Suprapubic skin (tissue), 4 donors: ENCODE measurements at regions not wholly inside any gene's neighbourhood (a gene's known extent, or its start where the extent isn't known, plus 50 kb on each side); places are given as distances from the start of the nearest gene placed in this dataset.

ENCODE experiments used
- DNase-seq, 2 donors: peaks; one replicate each; pipeline ENCODE4 v3.0.0-alpha.2; 2019; ENCODE audit warnings: low spot score in 2 of 2
- H3K27ac ChIP-seq: fragments of 200-600 bp; sonication (generic); one replicate; pipeline ENCODE4 v1.5.1; 2019
- H3K27me3 ChIP-seq: fragments of 200-600 bp; sonication (generic); one replicate; pipeline ENCODE4 v1.5.1; 2019
- H3K36me3 ChIP-seq: fragments of 200-600 bp; sonication (generic); one replicate; pipeline ENCODE4 v1.5.1; 2019
- H3K4me1 ChIP-seq: fragments of 200-600 bp; sonication (generic); one replicate; pipeline ENCODE4 v1.5.1; 2019
- H3K4me3 ChIP-seq: fragments of 200-600 bp; sonication (generic); one replicate; pipeline ENCODE4 v1.5.1; 2019; ENCODE audit warnings: mild to moderate bottlenecking
- H3K9me3 ChIP-seq: fragments of 200-600 bp; sonication (generic); one replicate; pipeline ENCODE4 v1.5.1; 2019
- EP300 ChIP-seq: sonication (generic); formaldehyde crosslinking; IDR thresholded peaks from one replicate; pipeline ENCODE4 v1.6.1; 2017; ENCODE audit warnings: antibody characterized with exemption
- POLR2A ChIP-seq, 2 donors: fragments of 450-650 bp; IDR thresholded peaks; one replicate each; pipeline ENCODE4 v1.6.1; 2017; ENCODE audit warnings: antibody characterized with exemption in 2 of 2, mild to moderate bottlenecking in 2 of 2, moderate library complexity in 2 of 2
- POLR2AphosphoS5 ChIP-seq, 3 donors: sonication (generic); formaldehyde crosslinking; IDR thresholded peaks; one replicate each; pipeline ENCODE4 v1.6.1; 2017; ENCODE audit warnings: antibody characterized with exemption in 3 of 3
- WGBS: methylation state at CpG from one replicate; pipeline ENCODE4 v1.1.5; 2018; 5-methylcytosine and 5-hydroxymethylcytosine counted together
- TF ChIP-seq, protein P1 (sequence below), 2 donors: fragments of 200-600 bp in 1 of 2; fragments of 450-650 bp in 1 of 2; sonication (generic) in 1 of 2; IDR thresholded peaks; one replicate each; pipeline ENCODE4 v1.5.1; 2016 to 2019; ENCODE audit warnings: antibody characterized with exemption in 2 of 2, mild to moderate bottlenecking in 1 of 2, moderate library complexity in 1 of 2

DNA sequence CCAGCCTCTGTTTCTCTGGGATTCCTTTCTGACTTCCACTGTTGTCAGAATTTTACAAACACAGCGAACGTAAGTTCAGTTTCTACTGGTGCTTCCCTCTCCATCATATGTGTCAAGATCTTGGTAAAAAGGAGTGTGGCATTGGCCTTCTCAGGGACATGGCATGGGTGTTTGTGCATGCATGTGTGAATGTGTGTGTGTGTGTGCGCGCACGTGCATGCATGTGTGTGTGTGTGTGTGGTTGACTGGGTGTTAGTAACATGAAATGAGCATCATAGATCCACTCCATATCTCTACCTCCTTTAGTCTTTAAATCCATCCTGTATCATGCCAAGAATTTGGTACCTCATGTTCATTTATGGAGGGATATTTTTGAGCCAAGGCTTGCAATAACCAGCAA lies 411.3 kb downstream of the NPHP4 start:
- DNase-seq, result no peak

DNA sequence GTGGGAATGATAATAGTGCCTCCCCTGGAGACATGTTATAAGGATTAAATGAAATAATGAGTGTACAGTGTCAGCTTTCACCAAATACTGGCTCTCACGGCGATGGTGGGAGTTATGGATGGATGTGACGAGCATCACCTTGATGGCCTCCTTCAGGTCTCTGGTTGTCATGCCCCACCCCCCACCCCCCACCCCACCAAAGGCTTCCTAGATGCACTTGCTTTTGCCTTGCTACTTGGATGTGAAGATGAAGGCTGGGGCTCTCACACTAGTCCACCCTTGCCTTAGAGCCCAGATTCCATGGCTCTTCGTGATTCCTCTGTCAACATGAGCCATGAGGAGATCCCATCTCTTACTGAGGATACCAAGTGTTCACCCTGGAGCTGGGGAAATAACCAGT lies 412.3 kb downstream of the NPHP4 start:
- TF ChIP-seq POLR2A (IDR thresholded peaks at IDR 0.05) (no peak), EP300 (no peak), POLR2AphosphoS5 (IDR thresholded peaks at IDR 0.05) (no peak)
- TF ChIP-seq, protein P1, sequence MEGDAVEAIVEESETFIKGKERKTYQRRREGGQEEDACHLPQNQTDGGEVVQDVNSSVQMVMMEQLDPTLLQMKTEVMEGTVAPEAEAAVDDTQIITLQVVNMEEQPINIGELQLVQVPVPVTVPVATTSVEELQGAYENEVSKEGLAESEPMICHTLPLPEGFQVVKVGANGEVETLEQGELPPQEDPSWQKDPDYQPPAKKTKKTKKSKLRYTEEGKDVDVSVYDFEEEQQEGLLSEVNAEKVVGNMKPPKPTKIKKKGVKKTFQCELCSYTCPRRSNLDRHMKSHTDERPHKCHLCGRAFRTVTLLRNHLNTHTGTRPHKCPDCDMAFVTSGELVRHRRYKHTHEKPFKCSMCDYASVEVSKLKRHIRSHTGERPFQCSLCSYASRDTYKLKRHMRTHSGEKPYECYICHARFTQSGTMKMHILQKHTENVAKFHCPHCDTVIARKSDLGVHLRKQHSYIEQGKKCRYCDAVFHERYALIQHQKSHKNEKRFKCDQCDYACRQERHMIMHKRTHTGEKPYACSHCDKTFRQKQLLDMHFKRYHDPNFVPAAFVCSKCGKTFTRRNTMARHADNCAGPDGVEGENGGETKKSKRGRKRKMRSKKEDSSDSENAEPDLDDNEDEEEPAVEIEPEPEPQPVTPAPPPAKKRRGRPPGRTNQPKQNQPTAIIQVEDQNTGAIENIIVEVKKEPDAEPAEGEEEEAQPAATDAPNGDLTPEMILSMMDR (IDR thresholded peaks at IDR 0.05), result no peak

More for the DNA sequence above, 411.3 kb downstream of the NPHP4 start:
- 86% methylated on average over 5 of the region's 5 CpGs for WGBS
- Histone ChIP-seq H3K36me3 (no peaks in the 10 kb centered on the region), H3K4me1 (no peaks in the 10 kb centered on the region), H3K9me3 (no peaks in the 10 kb centered on the region), H3K4me3 (no peak overlapping the region), H3K27ac (no peak overlapping the region), H3K27me3 (peaks cover 44% of the 10 kb centered on the region)
- TF ChIP-seq POLR2A (IDR thresholded peaks at IDR 0.05) (no peak), POLR2AphosphoS5 (IDR thresholded peaks at IDR 0.05) (no peak), EP300 (no peak)
- TF ChIP-seq, protein P1 (IDR thresholded peaks at IDR 0.05), result no peak

DNA sequence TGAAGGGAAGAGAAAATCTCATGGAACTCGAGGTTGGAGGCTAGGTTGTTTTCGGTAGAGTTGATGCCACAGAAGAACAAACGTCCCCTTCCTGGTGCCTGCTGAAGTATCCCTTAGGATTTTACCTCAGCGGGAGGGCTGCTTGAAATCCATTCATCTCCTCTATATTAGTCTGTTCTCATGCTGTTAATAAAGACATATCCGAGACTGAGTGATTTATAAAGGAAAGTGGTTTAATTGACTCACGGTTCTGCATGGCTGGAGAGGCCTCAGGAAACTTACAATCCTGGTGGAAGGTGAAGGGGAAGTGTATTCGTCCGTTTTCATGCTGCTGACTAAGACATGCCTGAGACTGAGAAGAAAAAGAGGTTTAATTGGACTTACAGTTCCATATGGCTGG lies 413.5 kb downstream of the NPHP4 start:
- TF ChIP-seq, protein P1 (IDR thresholded peaks at IDR 0.05), result no peak
- TF ChIP-seq POLR2AphosphoS5 (IDR thresholded peaks at IDR 0.05), result no peak
- Histone ChIP-seq H3K27me3 (peaks cover 48% of the 10 kb centered on the region), H3K4me1 (no peaks in the 10 kb centered on the region), H3K4me3 (no peak overlapping the region), H3K9me3 (no peaks in the 10 kb centered on the region), H3K36me3 (no peaks in the 10 kb centered on the region), H3K27ac (no peak overlapping the region)
- DNase-seq, result no peak
- WGBS, result 79% methylated on average over 8 of the region's 8 CpGs

More for the DNA sequence above, 412.3 kb downstream of the NPHP4 start:
- WGBS, result 86% methylated on average over 3 of the region's 4 CpGs
- H3K4me1 ChIP-seq, result no peaks in the 10 kb centered on the region
- no peaks in the 10 kb centered on the region for H3K36me3 ChIP-seq
- no peaks in the 10 kb centered on the region for H3K9me3 ChIP-seq
- peaks cover 53% of the 10 kb centered on the region for H3K27me3 ChIP-seq
- DNase-seq, result no peak
- no peak overlapping the region for H3K4me3 ChIP-seq
- H3K27ac ChIP-seq, result no peak overlapping the region

DNA sequence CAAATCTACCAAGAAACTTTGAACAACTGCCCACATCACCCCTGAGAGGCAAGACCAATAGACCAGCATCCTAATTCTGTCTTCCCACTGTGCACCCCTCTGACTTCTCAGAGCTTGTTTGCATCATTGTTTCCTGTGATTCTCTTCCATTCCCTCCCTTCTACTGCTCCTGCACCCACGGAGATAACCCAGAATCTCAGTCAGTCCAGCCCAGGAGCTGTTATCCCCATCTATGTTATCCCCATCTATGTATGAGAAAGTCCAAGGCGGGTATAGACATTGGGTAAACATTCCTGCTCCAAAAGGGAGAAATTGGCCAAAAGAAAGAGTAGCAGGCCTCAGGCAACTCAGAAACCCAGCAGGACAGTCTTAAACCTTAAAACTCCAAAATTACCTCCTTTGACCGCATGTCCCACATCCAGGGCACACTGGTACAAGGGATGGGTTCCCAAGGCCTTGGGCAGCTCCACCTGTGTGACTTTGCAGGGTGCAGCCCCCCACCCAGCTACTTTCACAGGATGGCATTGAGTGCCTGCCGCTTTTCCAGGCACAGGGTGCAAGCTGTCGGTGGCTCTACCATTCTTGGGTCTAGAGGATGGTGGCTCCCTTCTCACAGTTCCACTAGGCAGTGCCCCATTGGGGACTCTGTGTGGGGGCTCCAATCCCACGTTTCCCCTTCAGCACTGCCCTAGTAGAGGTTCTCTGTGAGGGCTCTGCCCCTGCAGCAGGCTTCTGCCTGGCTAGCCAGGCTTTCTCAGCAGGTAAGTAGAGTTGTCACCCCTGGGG lies 414.8 kb downstream of the NPHP4 start:
- DNase-seq, result no peak
- no peak overlapping the region for H3K27ac ChIP-seq
- WGBS, result 62% methylated on average over 4 of the region's 6 CpGs
- TF ChIP-seq, protein P1 (IDR thresholded peaks at IDR 0.05), result no peak
- TF ChIP-seq EP300, result no peak
- TF ChIP-seq POLR2AphosphoS5 (IDR thresholded peaks at IDR 0.05), result no peak
- no peak for TF ChIP-seq POLR2A (IDR thresholded peaks at IDR 0.05)
- H3K4me1 ChIP-seq, result no peaks in the 10 kb centered on the region
- H3K4me3 ChIP-seq, result no peak overlapping the region
- peaks cover 40% of the 10 kb centered on the region for H3K27me3 ChIP-seq
- H3K36me3 ChIP-seq, result no peaks in the 10 kb centered on the region
- no peaks in the 10 kb centered on the region for H3K9me3 ChIP-seq

DNA sequence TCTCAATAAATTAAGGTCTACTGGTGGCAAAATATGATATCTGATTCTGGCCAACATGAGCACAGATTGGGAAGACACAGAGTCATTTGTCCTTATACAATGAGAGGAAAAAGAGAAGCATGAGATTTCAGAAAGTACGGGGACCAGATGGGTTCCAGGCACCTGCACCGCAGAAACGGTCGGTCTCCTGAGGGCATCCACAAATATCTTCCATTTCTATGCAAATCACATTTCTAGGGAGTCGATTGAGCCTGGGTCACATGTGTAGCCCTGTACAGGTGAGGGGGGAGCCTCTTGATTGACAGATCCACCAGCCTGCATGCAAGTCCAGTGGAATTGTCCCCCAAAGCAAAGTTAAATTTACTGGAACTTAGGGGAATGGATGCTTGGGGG lies 415.6 kb downstream of the NPHP4 start:
- Histone ChIP-seq H3K36me3 (no peaks in the 10 kb centered on the region), H3K27ac (no peak overlapping the region), H3K9me3 (no peaks in the 10 kb centered on the region), H3K4me1 (no peaks in the 10 kb centered on the region), H3K4me3 (no peak overlapping the region), H3K27me3 (peaks cover 36% of the 10 kb centered on the region)
- TF ChIP-seq, protein P1 (IDR thresholded peaks at IDR 0.05), result no peak
- TF ChIP-seq POLR2AphosphoS5 (IDR thresholded peaks at IDR 0.05) (no peak), POLR2A (IDR thresholded peaks at IDR 0.05) (no peak), EP300 (no peak)
- no peak for DNase-seq
- WGBS, result 62% methylated on average over 5 of the region's 5 CpGs
